COLO668 (cell line): ENCODE measurements at regions not wholly inside any gene's neighbourhood (a gene's known extent, or its start where the extent isn't known, plus 50 kb on each side); places are given as distances from the start of the nearest gene placed in this dataset.
"Not testable (repeated sequence)": the region's sequence is repeated elsewhere in the genome, so short reads cannot be mapped to it uniquely, and the experiment has no call there.

ENCODE experiments used
- DNase-seq: peaks from one replicate; lab custom pipeline; 2025; ENCODE audit not compliant: unreplicated experiment; lab: John Stamatoyannopoulos, UW

DNA sequence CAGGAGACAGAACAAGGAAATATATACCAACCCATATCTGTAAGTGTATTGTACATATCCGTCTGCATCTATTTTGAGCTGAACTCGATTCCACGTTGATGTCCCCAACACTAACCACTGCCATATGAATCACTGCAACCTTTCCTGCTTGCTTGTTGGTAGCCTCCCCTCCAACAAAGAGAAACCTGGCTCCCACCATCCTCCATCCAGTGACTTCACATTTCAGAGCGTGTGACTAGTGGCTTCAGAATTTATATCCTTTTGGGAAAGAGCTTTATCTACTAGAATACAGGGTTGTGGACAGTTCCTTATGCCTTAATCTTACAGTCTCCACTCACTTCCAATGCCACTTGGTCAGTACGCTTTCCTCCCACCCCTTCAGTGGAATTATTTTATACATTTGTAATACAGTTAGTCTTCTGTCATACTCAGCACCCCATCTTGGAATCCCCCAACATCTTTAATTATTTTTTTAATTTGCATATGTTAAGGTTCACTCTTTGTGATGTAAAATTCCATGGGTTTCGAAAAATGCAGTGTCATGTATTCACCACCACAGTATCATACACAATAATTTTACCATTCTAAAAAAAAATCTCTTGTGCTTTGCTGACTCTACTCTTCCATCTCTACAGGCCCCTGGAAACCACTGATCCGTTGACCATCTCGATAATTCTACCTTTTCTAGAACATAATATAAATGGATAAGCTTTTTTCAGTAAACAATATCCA lies 264.7 kb downstream of the BCL2L11 start:
- not testable (repeated sequence) for DNase-seq

DNA sequence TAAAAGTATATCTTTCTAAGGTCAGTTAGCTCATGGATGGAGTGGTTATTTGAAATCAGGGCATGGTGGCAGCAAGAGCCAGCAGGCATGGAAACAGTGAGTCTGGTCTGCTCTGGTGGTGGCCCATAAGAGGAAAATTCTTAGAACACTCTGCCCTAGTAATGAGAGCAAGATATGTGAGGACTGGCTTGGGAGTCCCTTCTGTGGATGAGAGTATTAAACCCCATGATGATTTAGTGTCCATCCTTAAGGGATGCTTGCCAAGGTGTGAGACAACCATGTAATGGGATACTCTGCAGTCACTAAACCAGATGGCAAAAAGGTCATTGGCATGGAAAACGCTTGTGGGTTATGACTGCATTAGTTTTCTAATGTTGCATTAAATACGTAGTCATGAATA lies 269.9 kb downstream of the BCL2L11 start:
- DNase-seq, result not testable (repeated sequence)

DNA sequence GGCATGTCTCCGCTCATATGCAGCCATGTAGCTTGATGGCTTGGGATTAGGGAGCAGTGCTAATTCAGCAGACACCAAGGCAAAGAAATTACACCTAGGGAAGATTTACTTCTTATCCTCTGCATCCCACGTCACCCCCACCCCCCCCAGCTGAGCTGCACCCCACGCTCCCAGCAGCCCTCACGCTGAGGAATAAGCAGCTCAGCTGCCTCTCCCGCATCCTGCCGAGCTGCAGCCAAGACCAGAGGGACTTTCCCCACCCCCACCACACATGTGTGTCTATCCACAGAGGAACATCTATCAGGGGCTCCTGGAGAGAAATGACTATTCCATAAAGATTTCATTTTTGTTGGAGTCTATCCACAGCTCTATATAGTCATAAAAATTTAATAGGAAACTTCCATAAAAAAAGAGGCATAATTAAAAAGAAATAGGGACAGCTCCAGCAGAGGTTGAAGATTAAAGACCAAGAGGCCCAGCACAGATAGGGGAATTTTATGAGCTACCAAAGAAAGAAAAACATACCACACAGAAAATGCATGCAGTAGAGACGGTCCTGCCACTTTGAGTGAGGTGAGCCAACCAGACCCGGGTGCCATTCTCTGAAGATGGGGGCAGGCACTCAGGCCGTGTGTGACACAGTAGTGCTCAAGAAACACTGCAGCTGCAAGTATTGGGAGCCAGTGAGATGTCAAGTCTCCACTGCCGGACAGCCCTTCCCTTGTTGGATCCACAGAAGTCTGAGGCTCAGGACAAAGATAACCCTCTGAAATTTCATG lies 274.8 kb downstream of the BCL2L11 start:
- not testable (repeated sequence) for DNase-seq

DNA sequence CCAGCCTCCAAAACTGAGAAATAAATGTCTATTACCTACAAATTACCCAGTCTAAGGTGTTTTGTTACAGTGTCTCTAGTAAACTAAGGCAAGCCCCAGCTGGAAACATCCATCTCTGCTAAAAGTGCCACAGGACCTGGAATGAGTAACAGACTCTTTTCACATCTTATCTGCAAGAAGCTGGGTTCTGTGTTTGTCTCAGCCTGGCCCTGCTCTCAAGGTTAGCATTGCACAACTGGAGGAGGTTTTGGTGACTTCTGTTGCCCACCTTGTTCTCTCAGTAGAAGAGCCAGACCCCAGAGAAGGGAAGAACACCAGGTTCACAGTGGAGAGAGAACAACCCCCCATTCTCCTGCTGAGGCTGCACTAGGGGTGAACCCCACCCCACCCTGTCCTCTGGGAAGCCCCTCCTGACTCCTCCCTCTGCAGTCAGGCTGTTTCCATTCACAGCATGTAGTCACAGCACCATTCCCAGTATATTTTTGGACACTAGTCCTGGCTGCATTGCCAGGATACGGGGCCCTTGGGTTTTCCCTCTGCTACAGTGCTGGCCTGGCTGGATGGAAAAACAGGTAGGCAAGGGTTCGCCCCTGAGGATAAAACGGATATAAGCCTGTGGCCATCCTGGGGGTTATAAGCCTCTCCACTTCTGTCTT lies 280.0 kb downstream of the BCL2L11 start:
- DNase-seq, result not testable (repeated sequence)

DNA sequence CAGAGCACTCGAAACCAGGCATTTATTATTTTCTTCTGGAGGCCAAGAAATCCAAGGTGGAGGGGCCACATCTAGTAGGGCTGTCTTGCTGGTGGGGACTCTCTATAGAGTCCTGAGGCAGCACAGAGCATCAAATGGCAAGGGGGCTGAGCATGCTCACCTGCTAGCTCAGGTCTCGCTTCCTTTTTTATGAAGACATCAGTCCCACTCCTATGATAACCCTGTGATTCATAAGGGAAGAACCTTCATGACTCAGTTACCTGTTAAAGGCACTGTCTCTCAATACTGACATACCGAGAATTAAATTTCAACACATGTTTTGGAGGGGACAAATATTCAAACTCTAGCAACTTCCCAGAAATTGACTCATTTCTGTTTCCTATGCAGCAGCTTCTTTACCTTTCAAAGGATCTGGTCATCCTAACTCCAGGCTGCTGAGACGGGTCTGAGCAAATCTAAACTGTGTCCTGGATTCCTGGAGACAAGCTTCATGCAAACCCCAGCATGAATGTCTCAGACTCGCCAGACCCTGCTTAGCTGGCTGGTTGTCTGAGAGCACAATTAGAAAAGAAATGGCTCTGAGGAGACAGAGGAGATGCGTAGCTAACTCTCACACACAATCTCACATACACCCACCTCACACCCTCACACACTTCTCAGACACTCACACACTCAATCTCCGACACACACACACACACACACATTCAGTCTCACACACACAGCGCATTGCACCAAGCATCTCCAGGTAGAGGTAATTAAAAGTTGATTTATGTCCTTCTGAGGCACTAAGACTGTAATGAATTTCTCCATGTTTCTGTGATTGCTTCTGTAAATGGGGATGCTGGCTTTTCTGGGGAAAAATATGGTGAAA lies 280.8 kb downstream of the BCL2L11 start:
- not testable (repeated sequence) for DNase-seq

DNA sequence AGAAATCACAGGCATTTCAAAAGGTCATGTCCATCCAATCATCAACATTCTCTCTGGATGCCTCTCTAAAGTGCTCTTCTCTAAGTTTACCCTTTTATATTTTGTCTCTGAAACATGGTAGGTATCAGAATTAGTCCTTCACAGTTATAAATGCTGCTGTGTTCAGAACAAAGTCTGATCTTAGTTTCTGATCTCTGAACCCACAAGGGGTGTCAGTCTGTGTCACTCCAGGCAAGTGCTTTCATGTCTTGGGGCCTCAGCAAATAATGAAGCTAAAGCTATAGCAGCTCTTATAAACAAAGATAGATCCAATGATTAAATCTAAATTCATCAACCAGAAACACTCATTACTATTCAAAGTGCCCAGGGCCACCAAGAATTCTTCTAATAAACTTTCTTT lies 281.7 kb downstream of the BCL2L11 start:
- not testable (repeated sequence) for DNase-seq

DNA sequence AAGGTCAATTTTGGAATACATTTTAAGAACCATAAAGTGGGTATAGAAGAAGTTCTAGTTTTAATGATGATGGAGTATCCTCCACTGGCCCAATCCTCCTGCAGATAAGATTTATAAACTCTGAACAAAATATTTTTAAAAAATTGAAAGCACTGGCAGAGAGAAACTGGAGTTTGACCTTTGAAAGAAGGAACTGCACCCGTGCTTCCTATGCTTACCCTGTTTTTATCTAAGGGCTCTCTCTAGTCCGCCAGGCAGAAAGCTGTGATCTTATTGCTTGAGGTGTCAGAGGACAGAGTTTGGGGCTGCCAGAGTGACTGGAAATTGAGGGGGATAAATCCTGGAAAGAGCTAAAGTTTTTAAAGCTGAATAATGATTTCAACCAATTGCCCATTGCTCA lies 282.6 kb downstream of the BCL2L11 start:
- DNase-seq, result not testable (repeated sequence)

DNA sequence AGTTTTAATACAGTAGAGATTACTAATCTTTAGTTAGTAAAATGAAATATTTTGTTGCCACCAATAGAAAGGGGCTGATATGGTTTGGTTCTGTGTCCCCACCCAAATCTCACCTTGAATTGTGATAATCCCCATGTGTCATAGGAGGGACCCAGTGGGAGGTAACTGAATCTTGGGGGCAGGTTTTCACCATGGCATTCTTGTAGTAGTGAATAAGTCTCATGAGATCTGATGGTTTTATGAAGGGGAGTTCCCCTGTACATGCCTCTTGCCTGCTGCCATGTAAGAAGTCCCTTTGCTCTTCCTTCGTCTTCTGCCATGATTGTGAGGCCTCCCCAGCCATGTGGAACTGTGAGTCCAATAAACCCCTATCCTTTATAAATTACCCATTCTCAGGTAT lies 285.9 kb downstream of the BCL2L11 start:
- DNase-seq, result not testable (repeated sequence)

DNA sequence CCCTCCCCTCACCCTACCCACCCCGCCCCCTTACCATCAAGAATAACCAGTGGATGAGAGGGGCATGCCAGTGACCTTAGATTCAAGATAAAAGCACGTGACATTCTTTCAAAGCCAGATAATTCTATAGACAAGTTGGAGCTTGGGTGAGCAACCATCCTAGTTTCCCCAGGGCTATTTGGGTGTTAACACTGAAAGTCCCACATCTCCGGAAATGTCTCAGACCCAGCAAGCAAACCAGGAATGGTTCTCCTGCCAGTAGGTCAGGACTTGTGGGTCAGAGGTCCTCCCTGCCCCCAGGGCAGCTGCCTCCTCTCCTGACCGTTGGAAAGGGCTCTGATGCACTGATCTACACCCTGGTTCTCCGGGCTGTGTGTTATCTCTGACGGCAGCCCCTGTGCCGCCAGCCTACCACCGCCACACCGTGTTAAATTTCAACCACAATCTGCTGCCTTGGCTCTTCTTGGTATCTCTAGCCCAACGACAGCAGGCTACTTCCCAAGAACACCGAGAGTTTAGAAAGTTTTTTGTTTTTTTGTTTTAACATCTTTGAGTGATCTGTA lies 287.0 kb downstream of the BCL2L11 start:
- DNase-seq, result not testable (repeated sequence)

DNA sequence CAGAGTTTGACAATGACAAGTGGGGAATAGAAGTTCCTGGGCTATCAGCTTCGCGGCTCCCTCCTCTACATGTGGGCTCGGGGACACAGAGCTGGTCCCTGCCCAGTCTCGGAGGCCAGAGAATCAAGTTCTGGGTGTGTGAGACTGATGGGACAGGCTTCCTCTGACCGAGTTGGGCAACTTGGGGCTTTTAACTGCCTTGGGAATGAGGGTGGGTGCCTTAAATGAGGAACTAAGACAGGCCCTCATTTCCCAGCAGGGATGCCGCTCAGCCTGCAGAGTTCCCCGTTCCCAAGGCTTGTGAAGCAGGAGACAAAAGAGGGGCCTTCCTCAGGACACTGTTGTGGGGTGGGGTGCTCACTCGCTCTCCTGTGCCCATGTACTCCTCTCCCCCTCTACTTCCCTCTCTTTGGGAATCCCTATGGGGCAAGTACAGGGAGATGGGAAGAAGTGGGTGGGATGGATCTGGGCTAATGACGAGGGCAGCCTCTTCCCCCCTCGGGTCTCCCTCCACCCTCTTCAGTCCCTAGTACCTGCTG lies 290.2 kb downstream of the BCL2L11 start:
- not testable (repeated sequence) for DNase-seq

DNA sequence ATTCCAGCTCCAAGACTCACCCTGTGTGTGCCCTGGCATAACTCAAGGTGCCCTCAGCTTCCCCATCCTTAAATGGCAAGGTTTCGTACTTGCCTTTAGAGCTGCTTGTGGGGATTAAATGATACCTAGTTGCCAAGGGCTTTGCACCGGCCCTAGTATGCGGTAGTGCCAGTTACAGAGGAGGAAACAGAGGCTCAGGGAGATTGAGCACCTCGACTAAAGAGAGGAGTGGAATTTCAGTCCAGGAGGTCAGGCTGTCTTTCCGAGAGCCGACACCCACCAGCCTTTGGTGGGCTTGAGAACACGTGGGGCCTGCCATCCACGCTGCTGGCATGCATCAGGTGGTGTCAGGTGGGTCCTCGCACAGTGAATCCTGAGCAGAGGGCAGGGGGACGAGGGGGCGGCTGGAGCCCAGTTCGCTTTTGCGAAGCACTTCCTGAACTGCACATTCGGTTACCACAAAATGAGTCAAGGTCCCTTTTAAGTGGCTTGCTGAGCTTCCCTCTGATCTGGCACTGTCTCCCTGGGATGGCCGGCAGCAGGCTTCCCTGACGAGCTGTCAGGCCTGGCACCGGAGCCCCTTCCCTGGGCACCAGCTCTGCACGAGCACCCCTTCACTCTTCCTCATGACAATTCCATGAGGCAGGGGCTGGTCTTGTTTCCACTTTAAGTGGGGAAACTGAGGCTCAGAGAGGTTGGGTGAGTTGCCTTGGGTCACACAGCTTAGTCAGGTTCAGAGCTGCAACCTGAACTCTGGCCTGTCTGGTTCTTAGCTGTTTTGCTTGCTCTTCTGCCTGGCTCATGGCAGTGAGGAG lies 291.4 kb downstream of the BCL2L11 start:
- not testable (repeated sequence) for DNase-seq

DNA sequence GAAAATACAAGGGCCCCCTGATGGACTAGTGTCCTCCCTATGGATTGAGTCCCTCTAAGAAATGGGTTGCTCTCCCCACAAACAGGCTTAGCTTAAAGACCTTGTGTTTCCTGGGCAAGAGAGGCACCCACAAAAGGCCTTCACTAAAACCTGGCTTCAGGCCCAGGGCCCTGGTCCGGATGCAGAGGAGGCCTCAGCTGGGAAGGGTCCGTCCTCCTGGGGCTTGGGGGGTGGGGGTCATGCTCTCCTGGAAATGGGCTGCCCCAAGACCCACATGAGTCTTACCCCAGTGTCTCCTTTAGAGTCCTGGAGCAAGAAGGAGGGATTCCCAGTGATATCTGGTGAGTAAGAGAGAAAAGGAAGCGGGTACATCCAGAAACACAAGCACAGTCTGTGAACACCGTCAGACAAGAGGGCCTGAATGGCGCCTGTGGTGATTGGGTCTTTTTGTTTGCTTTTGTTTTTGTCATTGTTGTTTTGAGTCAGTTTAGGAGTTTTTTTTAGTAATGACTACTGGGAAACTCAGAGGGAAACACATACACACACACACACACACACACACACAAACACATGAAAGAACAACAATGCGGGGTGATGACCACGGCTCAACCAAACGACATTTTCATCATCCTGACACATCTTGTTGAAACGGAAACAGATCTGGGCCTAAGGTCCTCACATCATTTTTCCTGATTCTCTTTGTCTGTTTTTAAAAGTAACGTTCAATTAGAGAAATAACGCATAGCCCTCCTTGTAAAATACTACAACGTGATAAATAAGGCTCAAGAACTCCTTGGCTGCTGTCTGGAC lies 292.3 kb downstream of the BCL2L11 start:
- not testable (repeated sequence) for DNase-seq

DNA sequence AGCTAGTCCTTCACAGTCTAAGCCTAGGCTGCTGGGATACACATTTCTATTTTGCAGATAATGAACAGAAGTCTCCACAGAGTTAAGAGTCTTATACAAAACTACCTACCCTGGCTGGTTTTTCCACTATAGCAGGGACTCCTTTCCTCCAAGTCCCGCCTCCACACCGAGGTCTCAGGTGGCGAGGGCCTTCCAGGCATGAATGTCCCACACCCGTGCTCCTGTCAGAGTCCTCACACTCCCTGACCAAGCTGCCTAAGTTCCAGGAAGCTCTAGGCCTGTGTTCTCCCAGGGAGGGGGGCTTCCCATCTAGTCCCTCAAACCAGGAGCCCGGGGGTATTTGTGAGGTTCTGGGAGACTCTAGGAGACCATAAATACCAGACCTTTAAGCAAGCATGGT lies 293.2 kb downstream of the BCL2L11 start:
- not testable (repeated sequence) for DNase-seq

DNA sequence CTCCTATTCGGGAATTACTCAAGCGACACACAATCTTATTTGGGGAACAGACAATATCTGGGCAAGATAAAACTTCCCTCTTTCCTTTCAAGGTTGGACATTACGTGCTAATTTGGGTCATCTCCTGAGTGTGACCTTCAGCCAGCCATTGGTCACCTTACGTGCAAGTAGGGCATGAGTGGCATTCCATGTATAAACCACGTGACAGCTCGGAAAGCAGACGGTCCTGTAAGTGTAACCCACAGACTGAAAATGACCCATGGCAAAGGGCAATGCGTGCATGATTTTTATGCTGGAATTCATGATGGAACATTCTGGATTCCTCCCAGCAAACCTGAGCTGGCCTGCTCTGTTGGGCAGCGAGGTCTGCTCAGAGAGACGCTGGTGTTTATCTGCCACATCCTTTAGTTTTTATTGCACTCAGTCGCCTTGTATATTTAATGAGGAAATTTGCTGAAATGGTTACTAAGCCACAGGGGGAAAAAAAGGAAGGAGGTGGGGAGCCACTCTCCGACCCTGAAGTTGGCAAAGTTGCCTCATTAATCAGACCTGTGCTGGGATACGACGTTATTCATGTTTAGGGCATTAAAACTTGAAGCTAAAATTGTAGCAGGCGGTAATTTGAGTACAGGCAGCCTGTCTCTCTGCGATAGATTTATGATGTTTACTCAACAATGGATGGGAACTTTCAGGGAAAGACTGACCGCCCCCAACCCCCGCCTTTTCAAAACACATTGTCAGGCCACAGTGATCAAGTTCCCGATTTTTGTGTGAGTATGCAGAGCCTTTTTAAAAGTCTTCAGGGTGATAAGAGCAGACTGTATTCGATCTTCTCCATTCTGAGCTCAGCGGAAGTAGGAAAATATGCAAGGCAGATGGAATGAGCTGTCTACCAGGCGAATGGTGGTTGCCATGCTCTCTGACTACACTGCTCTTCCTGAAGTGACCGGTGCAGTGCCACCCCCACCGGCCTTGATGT lies 295.3 kb downstream of the BCL2L11 start:
- DNase-seq, result not testable (repeated sequence)

DNA sequence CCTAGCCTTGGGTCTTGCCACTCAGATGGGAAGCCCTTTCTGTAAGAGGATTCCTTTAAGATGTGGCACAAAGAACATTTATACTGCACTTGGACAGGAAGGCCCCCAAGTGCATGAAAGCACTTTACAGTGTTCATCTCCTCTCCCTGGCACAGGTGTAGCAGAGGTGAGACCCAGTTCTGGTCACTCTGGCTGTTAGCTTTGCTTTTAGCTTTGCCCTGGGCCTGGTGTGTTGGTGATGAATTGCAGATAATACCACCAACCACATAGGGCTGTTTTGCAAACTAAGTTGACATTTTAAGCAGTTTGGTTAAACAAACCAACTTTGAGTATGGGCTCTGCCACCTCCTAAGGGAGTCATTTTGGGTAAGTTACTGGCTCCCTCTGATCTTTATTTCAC lies 296.3 kb downstream of the BCL2L11 start:
- not testable (repeated sequence) for DNase-seq

DNA sequence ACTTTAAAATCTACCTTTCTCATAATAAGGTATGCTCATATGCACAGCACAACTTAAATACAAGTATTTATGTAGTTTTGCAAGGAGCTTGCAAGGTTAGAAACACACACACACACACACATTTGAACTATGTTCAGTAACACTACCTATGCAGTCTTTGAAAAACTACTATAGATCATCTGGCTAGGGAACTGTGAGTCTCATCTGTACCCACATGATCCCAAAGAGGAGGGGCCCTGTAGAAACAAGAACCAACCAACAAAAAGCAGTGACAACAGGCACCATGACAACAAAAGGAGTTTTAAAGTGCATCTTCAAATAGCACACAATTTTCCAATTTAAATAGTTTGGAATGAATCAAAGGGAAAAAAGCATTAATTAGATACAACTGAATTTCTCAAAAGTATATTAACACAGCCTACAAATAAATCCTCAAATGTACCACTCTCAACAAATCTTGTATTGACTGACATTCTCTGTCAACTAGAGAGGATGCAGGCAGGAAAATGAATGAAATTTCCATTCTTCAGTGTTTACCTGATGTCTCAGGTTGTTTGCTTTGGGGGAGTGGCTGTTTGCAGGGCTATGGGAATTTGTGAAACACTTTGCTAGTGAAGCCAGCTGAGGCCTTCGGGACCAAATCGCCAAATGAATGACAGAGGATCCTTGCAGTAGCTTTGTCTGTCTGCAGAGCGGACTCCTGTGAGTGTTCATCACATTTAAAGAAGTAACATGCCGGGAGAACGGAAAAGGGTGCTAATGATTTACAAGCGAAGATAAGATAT lies 297.6 kb downstream of the BCL2L11 start:
- DNase-seq, result not testable (repeated sequence)

DNA sequence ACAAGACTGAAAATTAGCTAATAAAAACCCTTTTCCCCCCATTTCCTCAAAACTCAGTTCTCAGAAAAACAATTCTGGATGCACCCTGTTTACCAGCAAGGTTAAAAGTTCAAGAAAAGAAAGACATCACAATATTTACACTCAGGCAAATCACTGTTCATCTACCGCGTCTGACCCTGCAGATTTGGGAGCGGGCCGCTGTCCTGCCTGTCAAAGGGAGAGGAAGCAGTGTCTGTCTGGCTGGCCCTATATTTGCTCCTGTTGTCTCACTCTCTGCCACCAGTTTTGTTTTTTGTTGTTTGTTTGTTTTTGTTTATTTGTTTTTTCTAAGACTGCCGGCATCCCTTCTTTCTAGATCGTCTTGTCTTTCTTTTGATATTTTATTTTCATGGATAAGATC lies 299.4 kb downstream of the BCL2L11 start:
- DNase-seq, result not testable (repeated sequence)
